Astrocyte of the cerebellum (primary cell): ENCODE measurements at regions not wholly inside any gene's neighbourhood (a gene's known extent, or its start where the extent isn't known, plus 50 kb on each side); places are given as distances from the start of the nearest gene placed in this dataset.

Experiments used
- DNase-seq: peaks from one replicate; pipeline ENCODE4 v3.0.0-alpha.2; 2011; ENCODE audit warnings: low read depth
- H3K4me3 ChIP-seq: 2 replicates; pipeline ENCODE4 v1.5.1; 2011; ENCODE audit warnings: mild to moderate bottlenecking, low read depth, low read length, moderate library complexity
- in situ Hi-C: cut with HindIII; loops from 2 replicates; pipeline ENCODE4 v1.10.0; 2017; ENCODE audit warnings: low sequenced_read_pairs
- TF ChIP-seq, protein P1 (sequence below): IDR thresholded peaks from 2 replicates; pipeline ENCODE4 v1.5.1; 2012; ENCODE audit warnings: low read length, low read depth, moderate library complexity, mild to moderate bottlenecking; ENCODE audit errors: missing control alignments

DNA sequence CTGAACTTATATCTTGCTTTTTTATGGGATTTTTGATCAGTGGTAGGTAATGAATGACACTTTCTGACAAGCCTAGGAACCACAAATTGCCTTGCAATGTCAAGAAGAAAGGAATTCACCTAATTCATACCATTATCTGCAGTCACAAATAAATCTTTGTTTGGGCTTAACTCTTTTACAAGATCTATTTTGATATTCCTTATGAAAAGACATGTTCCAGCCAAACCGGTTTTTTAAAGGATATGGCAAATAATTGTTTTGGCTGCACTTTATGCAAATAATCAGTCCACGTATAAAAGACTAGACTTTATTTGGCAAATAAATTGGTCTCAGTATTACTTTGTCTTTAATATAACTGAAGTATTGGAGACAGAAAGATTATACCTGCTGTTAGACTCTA is 771.7 kb upstream of the ADGRB3 start:
- in situ Hi-C loops, result no loop called here
- no peak overlapping the region for H3K4me3 ChIP-seq
- no peak for DNase-seq
- TF ChIP-seq, protein P1, sequence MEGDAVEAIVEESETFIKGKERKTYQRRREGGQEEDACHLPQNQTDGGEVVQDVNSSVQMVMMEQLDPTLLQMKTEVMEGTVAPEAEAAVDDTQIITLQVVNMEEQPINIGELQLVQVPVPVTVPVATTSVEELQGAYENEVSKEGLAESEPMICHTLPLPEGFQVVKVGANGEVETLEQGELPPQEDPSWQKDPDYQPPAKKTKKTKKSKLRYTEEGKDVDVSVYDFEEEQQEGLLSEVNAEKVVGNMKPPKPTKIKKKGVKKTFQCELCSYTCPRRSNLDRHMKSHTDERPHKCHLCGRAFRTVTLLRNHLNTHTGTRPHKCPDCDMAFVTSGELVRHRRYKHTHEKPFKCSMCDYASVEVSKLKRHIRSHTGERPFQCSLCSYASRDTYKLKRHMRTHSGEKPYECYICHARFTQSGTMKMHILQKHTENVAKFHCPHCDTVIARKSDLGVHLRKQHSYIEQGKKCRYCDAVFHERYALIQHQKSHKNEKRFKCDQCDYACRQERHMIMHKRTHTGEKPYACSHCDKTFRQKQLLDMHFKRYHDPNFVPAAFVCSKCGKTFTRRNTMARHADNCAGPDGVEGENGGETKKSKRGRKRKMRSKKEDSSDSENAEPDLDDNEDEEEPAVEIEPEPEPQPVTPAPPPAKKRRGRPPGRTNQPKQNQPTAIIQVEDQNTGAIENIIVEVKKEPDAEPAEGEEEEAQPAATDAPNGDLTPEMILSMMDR, result no peak

DNA sequence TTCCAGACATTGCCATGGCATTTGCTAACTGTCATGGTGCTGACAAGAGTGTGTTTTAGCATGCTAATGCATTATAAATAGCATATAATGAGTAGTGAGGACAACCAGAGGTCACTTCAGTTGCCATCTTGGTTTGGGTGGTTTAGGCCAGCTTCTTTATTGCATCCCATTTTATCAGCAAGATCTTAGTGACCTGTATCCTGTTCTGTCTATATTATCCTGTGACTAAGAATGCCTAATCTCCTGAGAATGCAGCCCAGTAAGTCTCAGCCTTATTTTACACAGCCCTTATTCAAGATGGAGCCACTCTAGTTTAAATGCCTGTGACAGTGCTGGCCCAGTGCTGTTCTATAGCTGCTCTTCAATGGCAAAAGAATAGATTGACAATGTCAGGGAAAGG is 781.0 kb upstream of the ADGRB3 start:
- in situ Hi-C loops, result no loop called here
- no peak for DNase-seq
- no peak overlapping the region for H3K4me3 ChIP-seq
- TF ChIP-seq, protein P1, result no peak

DNA sequence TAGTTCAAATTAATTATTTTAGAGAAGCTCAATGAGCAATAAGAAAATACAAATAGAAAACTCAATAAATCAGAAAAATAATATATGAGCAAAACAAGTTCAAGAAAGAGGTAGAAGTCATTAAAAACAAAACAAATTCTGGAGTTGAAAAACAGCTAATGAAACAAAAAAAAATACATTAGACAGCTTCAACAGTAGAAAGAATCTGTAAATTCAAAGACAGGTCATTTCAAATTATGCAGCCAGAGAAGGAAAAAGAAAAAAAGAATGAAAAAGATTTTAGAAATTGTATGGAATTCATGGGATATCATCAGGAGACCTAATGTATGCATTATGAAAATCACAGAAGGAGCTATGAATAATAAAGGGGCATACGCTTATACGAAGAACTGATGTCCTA is 795.3 kb upstream of the ADGRB3 start:
- DNase-seq, result no peak
- TF ChIP-seq, protein P1, result no peak
- no peak overlapping the region for H3K4me3 ChIP-seq
- in situ Hi-C loops, result no loop called here

DNA sequence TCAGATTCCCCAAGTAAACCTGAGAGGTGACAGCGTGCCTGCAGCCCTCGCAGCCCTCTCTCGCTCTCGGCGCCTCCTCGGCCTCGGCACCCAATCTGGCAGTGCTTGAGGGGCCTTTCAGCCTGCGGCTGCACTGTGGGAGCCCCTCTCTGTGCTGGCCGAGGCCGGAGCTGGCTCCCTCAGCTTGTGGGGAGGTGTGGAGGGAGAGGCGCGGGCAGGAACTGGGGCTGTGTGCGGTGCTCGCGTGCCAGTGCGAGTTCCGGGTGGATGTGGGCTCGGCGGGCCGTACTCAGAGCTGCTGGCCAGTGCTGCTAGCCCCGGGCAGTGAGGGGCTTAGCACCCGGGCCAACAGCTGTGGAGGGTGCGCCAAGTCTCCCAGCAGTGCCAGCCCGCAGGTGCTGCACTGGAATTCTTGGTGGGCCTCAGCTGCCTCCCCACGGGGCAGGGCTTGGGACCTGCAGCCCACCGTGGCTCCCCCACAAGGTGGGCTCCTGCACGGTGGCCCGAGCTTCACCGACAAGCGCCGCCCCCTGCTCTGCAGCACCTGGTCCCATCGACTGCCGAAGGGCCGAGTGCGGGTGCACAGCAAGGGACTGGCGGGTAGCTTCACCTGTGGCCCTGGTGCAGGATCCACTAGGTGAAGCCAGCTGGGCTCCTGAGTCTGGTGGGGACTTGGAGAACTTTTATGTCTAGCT is 809.7 kb upstream of the ADGRB3 start:
- in situ Hi-C loops, result loop anchor here (5.0 kb wide), 1 partner anchor 68 kb away; no protein-coding TSS in a partner anchor
- DNase-seq, result no peak
- no peak overlapping the region for H3K4me3 ChIP-seq
- TF ChIP-seq, protein P1, result no peak

DNA sequence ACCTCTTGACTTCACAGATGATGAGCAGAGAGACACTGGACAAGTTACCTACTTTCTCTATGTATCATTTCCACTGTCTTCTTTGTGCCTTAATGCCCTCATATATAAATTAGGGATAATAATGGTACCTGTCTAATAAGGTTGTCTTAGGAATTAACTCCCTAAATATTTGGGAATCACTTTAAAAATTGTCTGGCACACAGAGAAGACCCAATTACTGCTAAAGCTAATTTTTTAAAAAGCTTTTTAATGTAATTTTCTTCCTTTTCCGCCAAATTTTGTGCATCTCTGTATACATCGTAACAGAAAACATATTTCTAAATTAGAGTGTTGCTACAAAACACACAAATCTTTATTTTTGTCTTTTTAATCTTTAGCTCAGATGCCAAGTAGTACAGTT is 816.8 kb upstream of the ADGRB3 start:
- TF ChIP-seq, protein P1, result no peak
- in situ Hi-C loops, result no loop called here

DNA sequence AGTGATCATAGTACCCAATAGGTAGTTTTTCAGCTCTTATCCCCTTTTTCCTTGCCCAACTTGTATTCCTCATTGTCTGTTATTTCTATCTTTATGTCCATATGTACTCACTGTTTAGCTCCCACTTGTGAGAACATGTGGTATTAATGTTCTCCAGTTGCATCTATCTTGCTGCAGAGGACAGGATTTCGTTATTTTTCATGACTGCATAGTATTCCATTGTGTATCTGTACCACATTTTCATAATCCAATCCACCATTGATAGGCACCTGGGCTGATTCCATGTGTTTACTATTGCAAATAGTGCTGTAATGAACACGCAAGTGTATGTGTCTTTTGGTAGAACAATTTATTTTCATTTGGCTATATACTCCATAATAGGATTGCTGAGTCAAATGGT is 819.5 kb upstream of the ADGRB3 start:
- TF ChIP-seq, protein P1, result no peak
- in situ Hi-C loops, result no loop called here
- DNase-seq, result no peak
- no peak overlapping the region for H3K4me3 ChIP-seq

More for the DNA sequence above, 816.8 kb upstream of the ADGRB3 start:
- no peak overlapping the region for H3K4me3 ChIP-seq
- DNase-seq, result no peak
